Liver (tissue), 8 donors: ENCODE measurements at regions not wholly inside any gene's neighbourhood (a gene's known extent, or its start where the extent isn't known, plus 50 kb on each side); places are given as distances from the start of the nearest gene placed in this dataset.

ENCODE experiments used
- DNase-seq: peaks from one replicate; pipeline ENCODE4 v3.0.0-alpha.2; 2017; ENCODE audit warnings: low spot score
- H3K27ac ChIP-seq, 2 donors: one replicate each; pipeline ENCODE4 v1.7.0; 2013; ENCODE audit warnings: inconsistent platforms in 2 of 2, low read length in 2 of 2, control low read depth in 1 of 2, low read depth in 1 of 2, mild to moderate bottlenecking in 1 of 2
- H3K27me3 ChIP-seq, 4 donors: one replicate each; pipeline versions ENCODE4 v1.6.1 to v1.7.0; 2013; ENCODE audit warnings: low read length in 3 of 4, inconsistent platforms in 1 of 4, mild to moderate bottlenecking in 1 of 4, moderate library complexity in 1 of 4; ENCODE audit not compliant: control insufficient read depth in 4 of 4, insufficient read depth in 4 of 4
- H3K36me3 ChIP-seq, 4 donors: one replicate each; pipeline versions ENCODE4 v1.6.1 to v1.7.0; 2013; ENCODE audit warnings: low read length in 3 of 4, mild to moderate bottlenecking in 3 of 4, low read depth in 1 of 4, moderate library complexity in 1 of 4; ENCODE audit not compliant: control insufficient read depth in 4 of 4, insufficient read depth in 3 of 4
- H3K4me1 ChIP-seq, 4 donors: one replicate each; pipeline versions ENCODE4 v1.6.1 to v1.7.0; 2013; ENCODE audit warnings: low read length in 3 of 4, mild to moderate bottlenecking in 3 of 4, moderate library complexity in 1 of 4; ENCODE audit not compliant: control insufficient read depth in 4 of 4, insufficient read depth in 4 of 4
- H3K4me3 ChIP-seq, 3 donors: one replicate each; pipeline versions ENCODE4 v1.6.1 to v1.7.0; 2013; ENCODE audit warnings: low read length in 3 of 3, control low read depth in 1 of 3, low read depth in 1 of 3, mild to moderate bottlenecking in 1 of 3
- H3K9ac ChIP-seq, 2 donors: one replicate each; pipeline ENCODE4 v1.7.0; 2013; ENCODE audit warnings: low read length in 2 of 2, mild to moderate bottlenecking in 2 of 2, moderate library complexity in 2 of 2, control low read depth in 1 of 2, low read depth in 1 of 2
- H3K9me3 ChIP-seq, 4 donors: one replicate each; pipeline versions ENCODE4 v1.6.1 to v1.7.0; 2013; ENCODE audit warnings: low read length in 3 of 4; ENCODE audit not compliant: control insufficient read depth in 4 of 4
- EGR1 ChIP-seq, 2 donors: IDR thresholded peaks; 2 replicates each; pipeline ENCODE4 v1.6.1; 2016 to 2018; ENCODE audit warnings: antibody characterized with exemption in 2 of 2, low read depth in 2 of 2
- FOXA1 ChIP-seq: IDR thresholded peaks from 2 replicates; pipeline ENCODE4 v1.6.1; 2016; ENCODE audit warnings: antibody characterized with exemption
- FOXA2 ChIP-seq: IDR thresholded peaks from 2 replicates; pipeline ENCODE4 v1.6.1; 2016; ENCODE audit warnings: antibody characterized with exemption
- GABPA ChIP-seq, 2 donors: IDR thresholded peaks in 1 of 2; conservative IDR thresholded peaks in 1 of 2; 2 replicates each; pipeline ENCODE4 v1.6.1; 2016; ENCODE audit warnings: antibody characterized with exemption in 2 of 2, mild to moderate bottlenecking in 1 of 2, moderate library complexity in 1 of 2
- HNF4A ChIP-seq, 2 donors: conservative IDR thresholded peaks; 2 replicates each; pipeline ENCODE4 v1.6.1; 2016; ENCODE audit warnings: antibody characterized with exemption in 2 of 2, mild to moderate bottlenecking in 2 of 2
- HNF4G ChIP-seq: IDR thresholded peaks from 2 replicates; pipeline ENCODE4 v1.6.1; 2016; ENCODE audit warnings: antibody characterized with exemption
- JUND ChIP-seq, 2 donors: IDR thresholded peaks; 2 replicates each; pipeline ENCODE4 v1.6.1; 2016; ENCODE audit warnings: antibody characterized with exemption in 2 of 2
- NR2F2 ChIP-seq: IDR thresholded peaks from 2 replicates; pipeline ENCODE4 v1.6.1; 2016; ENCODE audit warnings: antibody characterized with exemption
- RAD21 ChIP-seq, 2 donors: IDR thresholded peaks; 2 replicates each; pipeline ENCODE4 v1.6.1; 2016; ENCODE audit warnings: antibody characterized with exemption in 2 of 2, mild to moderate bottlenecking in 2 of 2
- RXRA ChIP-seq, 2 donors: IDR thresholded peaks; 2 replicates each; pipeline ENCODE4 v1.6.1; 2017 to 2018; ENCODE audit warnings: antibody characterized with exemption in 2 of 2, mild to moderate bottlenecking in 1 of 2
- SP1 ChIP-seq: IDR thresholded peaks from 2 replicates; pipeline ENCODE4 v1.6.1; 2018; ENCODE audit warnings: antibody characterized with exemption, mild to moderate bottlenecking
- TAF1 ChIP-seq: conservative IDR thresholded peaks from 2 replicates; pipeline ENCODE4 v1.6.1; 2016; ENCODE audit warnings: antibody characterized with exemption, mild to moderate bottlenecking
- YY1 ChIP-seq: IDR thresholded peaks from 2 replicates; pipeline ENCODE4 v1.6.1; 2016; ENCODE audit warnings: antibody characterized with exemption, mild to moderate bottlenecking
- WGBS: extraction: QIAGEN DNeasy Blood & Tissue Kit; methylation state at CpG from one replicate; pipeline ENCODE4 v1.1.7; 2013; 5-methylcytosine and 5-hydroxymethylcytosine counted together
- TF ChIP-seq, protein P1 (sequence below): fragments of 150-350 bp; IDR thresholded peaks from 2 replicates; pipeline ENCODE4 v1.5.1; 2017; ENCODE audit warnings: improper control_type of control experiment, low read depth, low read length; ENCODE audit not compliant: missing input control
- TF ChIP-seq, protein P2 (sequence below): IDR thresholded peaks from 2 replicates; pipeline ENCODE4 v1.6.1; 2016; ENCODE audit warnings: antibody characterized with exemption, mild to moderate bottlenecking
- TF ChIP-seq, protein P3 (sequence below): IDR thresholded peaks from 2 replicates; pipeline ENCODE4 v1.6.1; 2016; ENCODE audit warnings: antibody characterized with exemption
- TF ChIP-seq, protein P4 (sequence below): IDR thresholded peaks from 2 replicates; pipeline ENCODE4 v1.6.1; 2016; ENCODE audit warnings: antibody characterized with exemption
- TF ChIP-seq, protein P5 (sequence below): IDR thresholded peaks from 2 replicates; pipeline ENCODE4 v1.6.1; 2016; ENCODE audit warnings: antibody characterized with exemption
- donor health status: healthy.
- donor health status: healthy.
- donor health status: healthy.
- donor health status: healthy.
- donor health status: healthy.

DNA sequence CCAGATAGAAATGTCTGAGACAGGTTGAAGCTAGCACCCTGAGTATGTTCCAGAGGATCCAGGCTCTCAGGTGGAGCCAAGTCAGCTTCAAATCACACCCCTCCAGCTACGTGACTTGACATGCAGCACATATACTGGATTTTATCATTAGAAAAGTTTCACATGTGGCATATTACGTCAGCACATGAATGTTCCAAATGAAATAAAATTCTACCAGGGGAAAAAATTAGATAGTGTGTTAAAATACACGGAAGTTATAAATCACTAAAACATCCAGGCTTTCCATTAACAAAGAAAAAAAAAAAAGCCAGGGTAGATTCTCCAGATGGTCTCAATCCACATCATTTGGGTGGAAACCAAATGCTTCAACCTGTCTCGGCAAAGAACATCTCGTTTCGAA is 251.6 kb downstream of the MPDZ start:
- no peaks in the 10 kb centered on the region for H3K36me3 ChIP-seq
- no peaks in the 10 kb centered on the region for H3K4me1 ChIP-seq
- H3K9ac ChIP-seq, result no peak overlapping the region
- H3K27ac ChIP-seq, result no peak overlapping the region
- H3K9me3 ChIP-seq, result peaks cover 0 to 2% (median 0%) of the 10 kb centered on the region in 4 donors
- TF ChIP-seq HNF4A (conservative IDR thresholded peaks at IDR 0.05) (no peak), FOXA2 (no peak)
- no peaks in the 10 kb centered on the region for H3K27me3 ChIP-seq
- 91% methylated on average over 6 of the region's 6 CpGs for WGBS
- DNase-seq, result no peak
- H3K4me3 ChIP-seq, result no peak overlapping the region

DNA sequence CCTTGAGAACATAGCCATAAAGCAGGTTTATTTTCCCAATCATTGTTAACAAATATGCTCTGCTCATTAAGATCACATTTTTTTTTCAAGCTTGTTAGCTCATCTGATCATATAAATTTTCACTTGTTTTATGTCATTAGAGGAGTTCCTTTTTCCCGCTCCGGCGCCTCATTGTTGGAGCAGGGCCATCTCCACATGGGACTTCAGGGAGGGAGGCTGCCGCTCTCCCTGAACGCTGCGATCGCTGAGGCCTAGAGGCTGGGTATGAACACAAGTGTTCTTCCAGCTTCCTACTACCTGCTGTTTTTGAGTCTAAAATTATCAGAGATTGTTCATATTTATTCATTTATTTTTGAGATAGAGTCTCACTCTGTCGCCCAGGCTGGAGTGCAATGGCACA is 246.9 kb downstream of the MPDZ start:
- no peaks in the 10 kb centered on the region for H3K36me3 ChIP-seq

More for the DNA sequence above, 246.9 kb downstream of the MPDZ start:
- 98% methylated on average over 8 of the region's 8 CpGs for WGBS
- Histone ChIP-seq H3K4me1 (peaks cover 0 to 10% (median 8%) of the 10 kb centered on the region in 4 donors), H3K4me3 (no peak overlapping the region), H3K9ac (no peak overlapping the region), H3K27ac (no peak overlapping the region), H3K27me3 (no peaks in the 10 kb centered on the region), H3K9me3 (no peaks in the 10 kb centered on the region)
- no peak for TF ChIP-seq FOXA2
- no peak for TF ChIP-seq HNF4G
- TF ChIP-seq NR2F2, result no peak
- TF ChIP-seq, protein P1, sequence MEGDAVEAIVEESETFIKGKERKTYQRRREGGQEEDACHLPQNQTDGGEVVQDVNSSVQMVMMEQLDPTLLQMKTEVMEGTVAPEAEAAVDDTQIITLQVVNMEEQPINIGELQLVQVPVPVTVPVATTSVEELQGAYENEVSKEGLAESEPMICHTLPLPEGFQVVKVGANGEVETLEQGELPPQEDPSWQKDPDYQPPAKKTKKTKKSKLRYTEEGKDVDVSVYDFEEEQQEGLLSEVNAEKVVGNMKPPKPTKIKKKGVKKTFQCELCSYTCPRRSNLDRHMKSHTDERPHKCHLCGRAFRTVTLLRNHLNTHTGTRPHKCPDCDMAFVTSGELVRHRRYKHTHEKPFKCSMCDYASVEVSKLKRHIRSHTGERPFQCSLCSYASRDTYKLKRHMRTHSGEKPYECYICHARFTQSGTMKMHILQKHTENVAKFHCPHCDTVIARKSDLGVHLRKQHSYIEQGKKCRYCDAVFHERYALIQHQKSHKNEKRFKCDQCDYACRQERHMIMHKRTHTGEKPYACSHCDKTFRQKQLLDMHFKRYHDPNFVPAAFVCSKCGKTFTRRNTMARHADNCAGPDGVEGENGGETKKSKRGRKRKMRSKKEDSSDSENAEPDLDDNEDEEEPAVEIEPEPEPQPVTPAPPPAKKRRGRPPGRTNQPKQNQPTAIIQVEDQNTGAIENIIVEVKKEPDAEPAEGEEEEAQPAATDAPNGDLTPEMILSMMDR, result no peak
- no peak for TF ChIP-seq JUND (IDR thresholded peaks at IDR 0.05)
- TF ChIP-seq EGR1 (IDR thresholded peaks at IDR 0.05; ENCODE audit: low read depth in 2 of 2), result no peak
- TF ChIP-seq TAF1, result no peak
- TF ChIP-seq, protein P2, sequence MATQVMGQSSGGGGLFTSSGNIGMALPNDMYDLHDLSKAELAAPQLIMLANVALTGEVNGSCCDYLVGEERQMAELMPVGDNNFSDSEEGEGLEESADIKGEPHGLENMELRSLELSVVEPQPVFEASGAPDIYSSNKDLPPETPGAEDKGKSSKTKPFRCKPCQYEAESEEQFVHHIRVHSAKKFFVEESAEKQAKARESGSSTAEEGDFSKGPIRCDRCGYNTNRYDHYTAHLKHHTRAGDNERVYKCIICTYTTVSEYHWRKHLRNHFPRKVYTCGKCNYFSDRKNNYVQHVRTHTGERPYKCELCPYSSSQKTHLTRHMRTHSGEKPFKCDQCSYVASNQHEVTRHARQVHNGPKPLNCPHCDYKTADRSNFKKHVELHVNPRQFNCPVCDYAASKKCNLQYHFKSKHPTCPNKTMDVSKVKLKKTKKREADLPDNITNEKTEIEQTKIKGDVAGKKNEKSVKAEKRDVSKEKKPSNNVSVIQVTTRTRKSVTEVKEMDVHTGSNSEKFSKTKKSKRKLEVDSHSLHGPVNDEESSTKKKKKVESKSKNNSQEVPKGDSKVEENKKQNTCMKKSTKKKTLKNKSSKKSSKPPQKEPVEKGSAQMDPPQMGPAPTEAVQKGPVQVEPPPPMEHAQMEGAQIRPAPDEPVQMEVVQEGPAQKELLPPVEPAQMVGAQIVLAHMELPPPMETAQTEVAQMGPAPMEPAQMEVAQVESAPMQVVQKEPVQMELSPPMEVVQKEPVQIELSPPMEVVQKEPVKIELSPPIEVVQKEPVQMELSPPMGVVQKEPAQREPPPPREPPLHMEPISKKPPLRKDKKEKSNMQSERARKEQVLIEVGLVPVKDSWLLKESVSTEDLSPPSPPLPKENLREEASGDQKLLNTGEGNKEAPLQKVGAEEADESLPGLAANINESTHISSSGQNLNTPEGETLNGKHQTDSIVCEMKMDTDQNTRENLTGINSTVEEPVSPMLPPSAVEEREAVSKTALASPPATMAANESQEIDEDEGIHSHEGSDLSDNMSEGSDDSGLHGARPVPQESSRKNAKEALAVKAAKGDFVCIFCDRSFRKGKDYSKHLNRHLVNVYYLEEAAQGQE, result no peak
- TF ChIP-seq, protein P3, sequence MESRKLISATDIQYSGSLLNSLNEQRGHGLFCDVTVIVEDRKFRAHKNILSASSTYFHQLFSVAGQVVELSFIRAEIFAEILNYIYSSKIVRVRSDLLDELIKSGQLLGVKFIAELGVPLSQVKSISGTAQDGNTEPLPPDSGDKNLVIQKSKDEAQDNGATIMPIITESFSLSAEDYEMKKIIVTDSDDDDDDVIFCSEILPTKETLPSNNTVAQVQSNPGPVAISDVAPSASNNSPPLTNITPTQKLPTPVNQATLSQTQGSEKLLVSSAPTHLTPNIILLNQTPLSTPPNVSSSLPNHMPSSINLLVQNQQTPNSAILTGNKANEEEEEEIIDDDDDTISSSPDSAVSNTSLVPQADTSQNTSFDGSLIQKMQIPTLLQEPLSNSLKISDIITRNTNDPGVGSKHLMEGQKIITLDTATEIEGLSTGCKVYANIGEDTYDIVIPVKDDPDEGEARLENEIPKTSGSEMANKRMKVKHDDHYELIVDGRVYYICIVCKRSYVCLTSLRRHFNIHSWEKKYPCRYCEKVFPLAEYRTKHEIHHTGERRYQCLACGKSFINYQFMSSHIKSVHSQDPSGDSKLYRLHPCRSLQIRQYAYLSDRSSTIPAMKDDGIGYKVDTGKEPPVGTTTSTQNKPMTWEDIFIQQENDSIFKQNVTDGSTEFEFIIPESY, result no peak
- TF ChIP-seq FOXA1, result no peak
- no peak for TF ChIP-seq YY1
- TF ChIP-seq HNF4A (conservative IDR thresholded peaks at IDR 0.05), result no peak
- no peak for TF ChIP-seq RXRA (IDR thresholded peaks at IDR 0.05)
- TF ChIP-seq, protein P4, sequence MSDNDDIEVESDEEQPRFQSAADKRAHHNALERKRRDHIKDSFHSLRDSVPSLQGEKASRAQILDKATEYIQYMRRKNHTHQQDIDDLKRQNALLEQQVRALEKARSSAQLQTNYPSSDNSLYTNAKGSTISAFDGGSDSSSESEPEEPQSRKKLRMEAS, result no peak
- TF ChIP-seq RAD21 (IDR thresholded peaks at IDR 0.05), result no peak
- TF ChIP-seq, protein P5, sequence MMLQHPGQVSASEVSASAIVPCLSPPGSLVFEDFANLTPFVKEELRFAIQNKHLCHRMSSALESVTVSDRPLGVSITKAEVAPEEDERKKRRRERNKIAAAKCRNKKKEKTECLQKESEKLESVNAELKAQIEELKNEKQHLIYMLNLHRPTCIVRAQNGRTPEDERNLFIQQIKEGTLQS, result no peak
- TF ChIP-seq SP1, result no peak
- TF ChIP-seq GABPA (IDR thresholded peaks at IDR 0.05 in 1 of 2, conservative IDR thresholded peaks at IDR 0.05 in 1 of 2), result no peak
- DNase-seq, result no peak
